BLaER1 treated with 17β-estradiol and CSF1 and Interleukin-3, amounts not matched to agents 10 nM and 100 nM (cell line): ENCODE measurements at regions not wholly inside any gene's neighbourhood (a gene's known extent, or its start where the extent isn't known, plus 50 kb on each side); places are given as distances from the start of the nearest gene placed in this dataset.
"Not testable (repeated sequence)": the region's sequence is repeated elsewhere in the genome, so short reads cannot be mapped to it uniquely, and the experiment has no call there.

Experiments used
- H3K27ac ChIP-seq, 11 experiments: shearing (Covaris generic); formaldehyde crosslinking; 2 replicates each; pipeline ENCODE4 v1.8.1; 2022
- H3K27me3 ChIP-seq, 11 experiments: shearing (Covaris generic); formaldehyde crosslinking; 2 replicates each; pipeline ENCODE4 v1.8.1; 2022
- H3K36me3 ChIP-seq, 11 experiments: shearing (Covaris generic); formaldehyde crosslinking; 2 replicates each; pipeline ENCODE4 v1.8.1; 2022
- H3K4me1 ChIP-seq, 10 experiments: shearing (Covaris generic); formaldehyde crosslinking; 2 replicates each; pipeline ENCODE4 v1.8.1; 2022
- H3K4me2 ChIP-seq, 11 experiments: shearing (Covaris generic); formaldehyde crosslinking; 2 replicates each; pipeline ENCODE4 v1.8.1; 2022
- H3K4me3 ChIP-seq, 10 experiments: shearing (Covaris generic); formaldehyde crosslinking; 2 replicates each; pipeline ENCODE4 v1.8.1; 2022
- H3K9ac ChIP-seq, 11 experiments: shearing (Covaris generic); formaldehyde crosslinking; 2 replicates each; pipeline ENCODE4 v1.8.1; 2022
- H3K9me3 ChIP-seq, 11 experiments: shearing (Covaris generic); formaldehyde crosslinking; replicated peaks in 1 of 11; 2 replicates each; pipeline ENCODE4 v1.8.1; 2022
- H4K20me1 ChIP-seq, 11 experiments: shearing (Covaris generic); formaldehyde crosslinking; 2 replicates each; pipeline ENCODE4 v1.8.1; 2022
- Cebpa-rat ChIP-seq, 11 experiments: shearing (Covaris generic); IDR thresholded peaks; 2 replicates each; pipeline ENCODE4 v1.8.1; 2022

DNA sequence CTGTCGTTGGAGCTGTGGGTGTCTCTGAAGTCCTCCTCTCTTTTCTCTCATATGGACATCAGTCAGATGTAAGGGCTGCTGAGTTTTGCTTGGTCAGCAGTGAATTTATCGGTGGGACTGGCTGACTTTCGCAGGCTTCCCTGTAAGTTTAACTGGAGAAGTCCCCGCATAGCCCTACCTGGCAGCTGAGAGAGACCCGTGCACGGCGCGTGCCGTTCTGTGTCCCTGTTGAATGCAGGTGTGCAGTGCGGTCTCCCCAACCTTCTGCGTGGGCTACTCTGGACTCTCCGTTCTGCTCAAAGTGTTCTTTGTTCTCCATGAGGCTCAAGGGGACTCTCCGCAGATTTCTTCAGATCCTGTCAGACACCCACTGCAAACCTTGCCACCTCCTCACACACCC is 252.9 kb downstream of the COL4A1 start:
- peak overlapping the region in 7 of 11 experiments; percentile 11 to 96 (median 81); a peak in 8 of 22 replicates for H3K4me2 ChIP-seq
- H3K27ac ChIP-seq = peak overlapping the region in 1 of 11 experiments; percentile 20; a peak in 1 of 22 replicates
- no peak for TF ChIP-seq Cebpa-rat (IDR thresholded peaks at IDR 0.05)
- H3K9ac ChIP-seq = no peak overlapping the region
- H3K4me1 ChIP-seq = peaks cover 18 to 48% (median 40%) of the 10 kb centered on the region in 10 experiments
- peaks cover 0 to 8% (median 0%) of the 10 kb centered on the region in 11 experiments; a peak in 1 of 22 replicates for H3K36me3 ChIP-seq
- no peaks in the 10 kb centered on the region for H4K20me1 ChIP-seq
- H3K4me3 ChIP-seq = no peak overlapping the region
- H3K9me3 ChIP-seq = peaks cover 0 to 18% (median 3%) of the 10 kb centered on the region in 11 experiments; a peak in 8 of 22 replicates
- no peaks in the 10 kb centered on the region for H3K27me3 ChIP-seq

- Histone ChIP-seq H3K9ac (peak overlapping the region in 4 of 11 experiments; percentile 22 to 80 (median 62); a peak in 4 of 22 replicates), H3K36me3 (no peaks in the 10 kb centered on the region), H4K20me1 (no peaks in the 10 kb centered on the region), H3K4me1 (peaks cover 51 to 56% (median 54%) of the 10 kb centered on the region in 10 experiments), H3K9me3 (peaks cover 0 to 8% (median 0%) of the 10 kb centered on the region in 11 experiments; a peak in 7 of 22 replicates), H3K27me3 (no peaks in the 10 kb centered on the region; a peak in 1 of 22 replicates), H3K4me3 (peak overlapping the region in 1 of 10 experiments; percentile 38; a peak in 2 of 20 replicates), H3K4me2 (peak overlapping the region; percentile 26 to 95 (median 88)), H3K27ac (peak overlapping the region in 6 of 11 experiments; percentile 5 to 89 (median 81); a peak in 9 of 22 replicates)
- no peak for TF ChIP-seq Cebpa-rat (IDR thresholded peaks at IDR 0.05)
Measured at GRCh38 chr13:110047496-110047895, 259.5 kb downstream of the COL4A1 start.

GRCh38 chr13:110046811-110047210 is 260.1 kb downstream of the COL4A1 start:
- H3K4me2 ChIP-seq = peak overlapping the region; percentile 85 to 95 (median 88); a peak in 21 of 22 replicates
- H3K9ac ChIP-seq = peak overlapping the region in 4 of 11 experiments; percentile 74 to 81 (median 80); a peak in 8 of 22 replicates
- H3K27me3 ChIP-seq = no peaks in the 10 kb centered on the region; a peak in 1 of 22 replicates
- H3K27ac ChIP-seq = peak overlapping the region in 8 of 11 experiments; percentile 6 to 89 (median 76); a peak in 12 of 22 replicates
- no peaks in the 10 kb centered on the region for H3K36me3 ChIP-seq
- TF ChIP-seq Cebpa-rat (IDR thresholded peaks at IDR 0.05) = no peak
- no peaks in the 10 kb centered on the region for H4K20me1 ChIP-seq
- H3K4me1 ChIP-seq = peaks cover 55 to 60% (median 57%) of the 10 kb centered on the region in 10 experiments
- peaks cover 0 to 8% (median 0%) of the 10 kb centered on the region in 11 experiments; a peak in 7 of 22 replicates for H3K9me3 ChIP-seq
- H3K4me3 ChIP-seq = peak overlapping the region in 3 of 10 experiments; percentile 11 to 38 (median 22); a peak in 2 of 20 replicates

- Histone ChIP-seq H3K4me1 (peaks cover 55 to 60% (median 57%) of the 10 kb centered on the region in 10 experiments), H3K27ac (peak overlapping the region in 8 of 11 experiments; percentile 51 to 89 (median 76); a peak in 15 of 22 replicates), H3K9me3 (peaks cover 0 to 12% (median 3%) of the 10 kb centered on the region in 11 experiments; a peak in 7 of 22 replicates), H3K4me3 (peak overlapping the region in 7 of 10 experiments; percentile 26 to 59 (median 50); a peak in 12 of 20 replicates), H3K9ac (peak overlapping the region in 8 of 11 experiments; percentile 49 to 81 (median 67); a peak in 14 of 22 replicates), H3K36me3 (no peaks in the 10 kb centered on the region), H3K4me2 (peak overlapping the region; percentile 85 to 95 (median 88)), H3K27me3 (no peaks in the 10 kb centered on the region; a peak in 1 of 22 replicates), H4K20me1 (no peaks in the 10 kb centered on the region)
- TF ChIP-seq Cebpa-rat (IDR thresholded peaks at IDR 0.05) = peak in 1 of 11 experiments; percentile 26; a peak in 1 of 22 replicates
Measured at GRCh38 chr13:110045919-110046318, 259.5 kb upstream of the IRS2 start.

DNA sequence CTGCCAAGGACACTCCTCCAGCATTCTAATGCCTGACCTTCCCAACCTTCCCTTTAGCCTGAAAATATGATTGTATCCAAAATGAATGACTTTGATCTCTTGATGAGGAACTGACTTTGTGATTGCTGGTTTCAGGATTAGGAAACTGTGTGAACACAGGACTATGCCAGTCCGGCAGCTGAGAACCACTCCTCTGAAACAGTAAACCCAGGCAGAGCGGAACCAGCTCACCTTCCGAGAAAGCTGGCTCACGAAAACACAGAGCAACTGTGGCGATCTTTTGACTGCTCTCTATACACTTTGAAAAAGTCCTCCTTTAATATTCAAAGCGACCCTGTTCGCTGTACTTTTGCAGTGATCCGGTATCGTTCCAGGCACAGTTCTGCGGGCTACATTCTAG is 258.8 kb upstream of the IRS2 start:
- Histone ChIP-seq H3K36me3 (no peaks in the 10 kb centered on the region), H3K4me2 (peak overlapping the region; percentile 85 to 95 (median 88)), H3K4me3 (peak overlapping the region; percentile 26 to 59 (median 48)), H4K20me1 (no peaks in the 10 kb centered on the region), H3K9ac (peak overlapping the region; percentile 43 to 81 (median 59); a peak in 18 of 22 replicates), H3K27me3 (no peaks in the 10 kb centered on the region; a peak in 1 of 22 replicates), H3K9me3 (peaks cover 0 to 12% (median 0%) of the 10 kb centered on the region in 11 experiments; a peak in 6 of 22 replicates), H3K27ac (peak overlapping the region in 9 of 11 experiments; percentile 28 to 89 (median 72); a peak in 17 of 22 replicates), H3K4me1 (peaks cover 55 to 60% (median 57%) of the 10 kb centered on the region in 10 experiments)
- no peak for TF ChIP-seq Cebpa-rat (IDR thresholded peaks at IDR 0.05)

GRCh38 chr13:110044551-110045111 is 258.2 kb upstream of the IRS2 start:
- H3K9me3 ChIP-seq = peaks cover 0 to 14% (median 2%) of the 10 kb centered on the region in 11 experiments; a peak in 7 of 22 replicates
- H3K27ac ChIP-seq = peak overlapping the region in 9 of 11 experiments; percentile 28 to 89 (median 72); a peak in 17 of 22 replicates
- peak overlapping the region; percentile 26 to 59 (median 48) for H3K4me3 ChIP-seq
- no peaks in the 10 kb centered on the region; a peak in 1 of 22 replicates for H3K27me3 ChIP-seq
- no peaks in the 10 kb centered on the region for H3K36me3 ChIP-seq
- TF ChIP-seq Cebpa-rat (IDR thresholded peaks at IDR 0.05) = peak in 1 of 11 experiments; percentile 17; a peak in 1 of 22 replicates
- peaks cover 55 to 60% (median 58%) of the 10 kb centered on the region in 10 experiments for H3K4me1 ChIP-seq
- H4K20me1 ChIP-seq = no peaks in the 10 kb centered on the region
- peak overlapping the region; percentile 43 to 81 (median 59); a peak in 18 of 22 replicates for H3K9ac ChIP-seq
- peak overlapping the region; percentile 85 to 95 (median 88) for H3K4me2 ChIP-seq

DNA sequence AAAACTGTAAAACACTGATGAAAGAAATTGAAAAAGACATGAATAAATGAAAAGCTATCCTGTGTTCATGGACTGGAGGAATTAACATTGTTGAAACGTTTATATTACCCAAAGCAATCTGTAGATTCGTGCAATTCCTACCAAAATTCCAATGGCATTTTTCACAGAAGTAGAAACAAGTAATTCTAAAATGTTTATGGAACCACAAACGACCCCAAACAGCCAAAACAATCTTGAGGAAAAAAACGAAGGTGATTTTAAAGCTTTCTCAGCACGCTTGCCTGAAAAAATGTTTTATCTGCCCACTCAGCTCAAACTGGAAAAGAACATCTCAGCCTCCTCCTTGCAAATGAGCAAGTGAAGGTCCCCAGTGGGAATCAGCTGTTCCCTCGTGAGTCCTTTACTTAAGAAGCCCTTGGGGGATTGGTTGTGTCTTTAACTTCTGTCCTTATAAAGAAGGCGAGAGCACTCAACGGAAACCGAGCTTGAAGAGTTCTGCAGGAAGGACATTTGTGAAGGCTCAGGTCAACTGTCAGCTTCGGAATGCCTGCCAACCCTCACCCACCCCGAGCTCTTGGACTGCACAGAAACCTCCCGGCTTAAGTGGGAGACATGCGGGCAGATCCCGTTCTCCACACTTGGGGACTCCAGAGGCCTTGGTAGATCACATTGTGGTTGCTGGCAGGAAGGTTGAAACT is 256.0 kb upstream of the IRS2 start:
- Histone ChIP-seq H3K27ac (peak overlapping the region in 7 of 11 experiments; percentile 23 to 89 (median 80); a peak in 13 of 22 replicates), H3K9me3 (peaks cover 0 to 23% (median 16%) of the 10 kb centered on the region in 11 experiments; a peak in 14 of 22 replicates), H3K4me2 (peak overlapping the region; percentile 59 to 95 (median 88)), H3K36me3 (peaks cover 0 to 6% (median 0%) of the 10 kb centered on the region in 11 experiments; a peak in 1 of 22 replicates), H3K9ac (peak overlapping the region in 5 of 11 experiments; percentile 11 to 81 (median 80); a peak in 10 of 22 replicates), H4K20me1 (no peaks in the 10 kb centered on the region), H3K27me3 (no peaks in the 10 kb centered on the region; a peak in 1 of 22 replicates), H3K4me1 (peaks cover 60 to 75% (median 66%) of the 10 kb centered on the region in 10 experiments), H3K4me3 (peak overlapping the region in 6 of 10 experiments; percentile 2 to 43 (median 6); a peak in 4 of 20 replicates)
- TF ChIP-seq Cebpa-rat (IDR thresholded peaks at IDR 0.05) = no peak

GRCh38 chr13:110041638-110042037 is 255.3 kb upstream of the IRS2 start:
- H3K36me3 ChIP-seq = peaks cover 0 to 11% (median 2%) of the 10 kb centered on the region in 11 experiments; a peak in 7 of 22 replicates
- not testable (repeated sequence) for H3K27ac ChIP-seq, H3K9ac ChIP-seq, H3K4me3 ChIP-seq, H3K4me2 ChIP-seq, H4K20me1 ChIP-seq, H3K27me3 ChIP-seq
- H3K9me3 ChIP-seq = peaks cover 0 to 28% (median 18%) of the 10 kb centered on the region in 11 experiments; a peak in 15 of 22 replicates
- peaks cover 52 to 75% (median 62%) of the 10 kb centered on the region in 10 experiments for H3K4me1 ChIP-seq
